Kidney (tissue), 13 donors: ENCODE measurements at regions not wholly inside any gene's neighbourhood (a gene's known extent, or its start where the extent isn't known, plus 50 kb on each side); places are given as distances from the start of the nearest gene placed in this dataset.
A peak's percentile ranks its signal among the peaks of the same experiment; 100 is the strongest.

ENCODE experiments used
- DNase-seq, 5 donors: peaks; one replicate each; pipeline ENCODE4 v3.0.0-alpha.2; 2013 to 2020
- FAIRE-seq: peaks from 2 replicates; lab custom pipeline; 2012; peaks lifted over from hg19 to GRCh38; lab: Jason Lieb, UNC
- H3K27ac ChIP-seq, 2 donors: one replicate each; pipeline ENCODE4 v1.7.0; 2013; ENCODE audit warnings: low read depth in 2 of 2, low read length in 2 of 2, inconsistent platforms in 1 of 2
- H3K27me3 ChIP-seq: one replicate; pipeline ENCODE4 v1.7.1; 2013; ENCODE audit warnings: low read length, inconsistent platforms; ENCODE audit not compliant: control insufficient read depth, insufficient read depth
- H3K36me3 ChIP-seq, 3 donors: one replicate each; pipeline versions ENCODE4 v1.7.0 to v1.7.1; 2013; ENCODE audit warnings: low read length in 3 of 3, control low read depth in 1 of 3, inconsistent platforms in 1 of 3; ENCODE audit not compliant: insufficient read depth in 3 of 3, control insufficient read depth in 2 of 3
- H3K4me1 ChIP-seq, 3 donors: one replicate each; pipeline versions ENCODE4 v1.7.0 to v1.7.1; 2013; ENCODE audit warnings: low read length in 3 of 3, inconsistent platforms in 1 of 3, low read depth in 1 of 3; ENCODE audit not compliant: control insufficient read depth in 2 of 3, insufficient read depth in 2 of 3
- H3K4me3 ChIP-seq, 3 donors: one replicate each; pipeline versions ENCODE4 v1.7.0 to v1.8.1; 2013; ENCODE audit warnings: low read length in 3 of 3, control low read depth in 1 of 3, inconsistent platforms in 1 of 3
- H3K9ac ChIP-seq, 3 donors: one replicate each; pipeline versions ENCODE4 v1.7.0 to v1.7.1; 2013; ENCODE audit warnings: low read length in 3 of 3, control low read depth in 1 of 3, inconsistent platforms in 1 of 3
- H3K9me3 ChIP-seq, 3 donors: one replicate each; pipeline versions ENCODE4 v1.7.0 to v1.7.1; 2013; ENCODE audit warnings: low read length in 3 of 3, control low read depth in 1 of 3, inconsistent platforms in 1 of 3; ENCODE audit not compliant: control insufficient read depth in 2 of 3, insufficient read depth in 1 of 3
- CTCF ChIP-seq: IDR thresholded peaks from 3 replicates; pipeline ENCODE4 v1.5.1; 2012; ENCODE audit warnings: mild to moderate bottlenecking, moderate library complexity, borderline replicate concordance; ENCODE audit not compliant: insufficient read depth; ENCODE audit errors: extremely low read depth
- intact Hi-C: fragments of 100-400 bp; cut with DNase I; formaldehyde crosslinking; loops from one replicate; pipeline ENCODE4 v1.11.1; 2022
- donor health status: control.
- donor health status: control.
- donor health status: control.
- donor health status: control.
- donor health status: control.
- donor health status: DM: yes; HTN: yes; CAD: no.
- donor health status: Normal renal cell carcinoma (clear cell type).

DNA sequence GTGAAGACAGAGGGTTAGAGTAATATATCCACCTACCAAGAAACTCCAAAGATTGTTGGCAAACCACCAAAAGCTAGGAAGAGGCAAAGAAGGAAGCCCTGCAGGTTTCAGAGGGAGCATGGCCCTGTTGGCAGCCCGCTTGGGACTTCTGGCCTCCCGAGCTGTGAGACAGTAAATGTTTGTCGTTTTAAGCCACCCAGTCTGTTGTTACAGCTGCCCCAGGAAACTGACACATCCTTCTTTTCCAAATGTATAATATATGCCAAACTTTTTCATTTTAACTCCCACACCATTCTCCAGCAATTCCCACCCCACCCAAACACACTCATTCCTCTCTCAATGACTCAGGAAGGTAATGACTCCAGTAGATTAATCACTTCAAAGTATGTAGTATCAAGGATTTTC lies 74.0 kb downstream of the RPS29 start:
- DNase-seq (peak in 1 of 5 donors; percentile 12), FAIRE-seq (no peak)
- Histone ChIP-seq H3K36me3 (no peaks in the 10 kb centered on the region), H3K9me3 (peaks cover 0 to 4% (median 0%) of the 10 kb centered on the region in 3 donors), H3K27ac (no peak overlapping the region), H3K4me3 (no peak overlapping the region), H3K9ac (no peak overlapping the region), H3K27me3 (no peaks in the 10 kb centered on the region), H3K4me1 (no peaks in the 10 kb centered on the region)
- intact Hi-C loops = no loop called here
- no peak for TF ChIP-seq CTCF

DNA sequence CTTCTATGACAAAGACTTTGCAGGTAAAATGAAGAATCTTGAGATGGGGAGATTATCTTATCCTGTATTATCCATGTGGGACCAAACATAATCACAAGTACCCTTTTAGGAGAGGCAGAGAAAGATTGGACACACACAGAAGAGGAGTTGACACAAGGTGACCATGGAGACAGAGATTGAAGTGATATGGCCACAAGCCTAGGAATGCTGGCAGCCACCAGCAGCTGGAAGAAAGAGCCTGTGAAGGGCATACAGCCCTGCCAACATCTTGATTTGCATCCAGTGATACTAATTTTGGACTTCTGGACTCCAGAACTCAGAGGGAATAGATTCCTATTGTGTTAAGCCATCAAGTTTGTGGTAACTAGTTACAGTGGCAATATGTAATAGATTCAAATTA lies 78.1 kb downstream of the RPS29 start:
- Histone ChIP-seq H3K4me1 (no peaks in the 10 kb centered on the region), H3K4me3 (no peak overlapping the region), H3K36me3 (no peaks in the 10 kb centered on the region), H3K27ac (no peak overlapping the region), H3K9me3 (peaks cover 0 to 4% (median 0%) of the 10 kb centered on the region in 3 donors), H3K27me3 (no peaks in the 10 kb centered on the region), H3K9ac (no peak overlapping the region)
- intact Hi-C loops = no loop called here
- DNase-seq = no peak
- TF ChIP-seq CTCF = no peak
- no peak for FAIRE-seq

DNA sequence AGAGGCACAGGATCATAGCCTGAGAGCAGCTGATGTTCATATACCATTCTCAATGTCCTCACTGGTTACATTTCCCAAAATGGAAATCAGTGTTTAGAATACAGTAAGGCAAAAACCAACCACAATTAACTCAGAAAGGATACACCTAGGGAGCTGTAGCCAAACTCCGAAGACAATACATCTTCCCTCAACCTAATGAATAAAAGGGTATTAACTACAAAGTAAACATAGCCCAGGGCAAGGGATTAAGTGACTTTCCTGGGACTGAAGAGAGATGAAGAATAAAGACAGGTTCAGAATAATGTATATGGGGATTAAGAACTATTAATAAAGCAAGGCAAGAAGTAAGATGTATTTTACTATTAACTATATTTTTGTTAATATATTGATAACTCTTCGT lies 79.5 kb downstream of the RPS29 start:
- TF ChIP-seq CTCF = no peak
- no peak overlapping the region for H3K27ac ChIP-seq
- H3K27me3 ChIP-seq = no peaks in the 10 kb centered on the region
- H3K4me3 ChIP-seq = no peak overlapping the region
- H3K9ac ChIP-seq = no peak overlapping the region
- peak in 2 of 5 donors; percentile 6 to 28 for DNase-seq
- intact Hi-C loops = no loop called here
- FAIRE-seq = no peak
- no peaks in the 10 kb centered on the region for H3K36me3 ChIP-seq
- H3K4me1 ChIP-seq = no peaks in the 10 kb centered on the region
- H3K9me3 ChIP-seq = peaks cover 0 to 4% (median 0%) of the 10 kb centered on the region in 3 donors
